ENCODE measurements at regions not wholly inside any gene's neighbourhood (a gene's known extent, or its start where the extent isn't known, plus 50 kb on each side); places are given as distances from the start of the nearest gene placed in this dataset.

DNA sequence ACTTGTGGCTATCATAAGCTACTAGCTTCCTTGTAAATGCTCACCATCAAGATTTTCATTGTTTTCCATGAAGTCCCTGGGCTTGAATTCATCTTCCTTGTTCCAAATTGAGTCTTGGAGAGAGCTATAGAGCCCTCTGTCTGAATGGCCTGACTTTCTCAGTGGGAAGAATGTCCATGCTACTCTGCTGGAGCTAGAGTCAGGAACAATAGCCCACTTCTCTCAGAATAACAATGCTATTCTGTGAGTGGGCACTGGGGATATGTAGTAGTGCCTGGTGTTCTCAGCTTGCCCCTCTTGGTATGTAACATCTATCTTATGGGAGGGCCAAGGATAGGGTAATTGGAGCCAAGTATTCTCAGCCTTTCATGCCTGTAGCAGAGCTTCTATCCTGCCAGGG is 127.6 kb upstream of the TRHDE start:
- POLR2A ChIA-PET = no interaction called here
- TF ChIP-seq CTCF (IDR thresholded peaks at IDR 0.05) = no peak
- Mint-ChIP-seq H3K27me3 (no peaks in the 10 kb centered on the region), H3K27ac (no peak overlapping the region), H3K4me1 (ENCODE audit: low read depth) (no peaks in the 10 kb centered on the region), H3K4me3 (no peak overlapping the region), H3K9me3 (no peaks in the 10 kb centered on the region), H3K36me3 (ENCODE audit: low read depth) (no peaks in the 10 kb centered on the region)
- intact Hi-C loops (cut with micrococcal nuclease) = no loop called here
- CTCF ChIA-PET = no interaction called here
- no peak for DNase-seq
- ATAC-seq = no peak

GRCh38 chr12:72146495-72146894 is 125.7 kb upstream of the TRHDE start:
- Mint-ChIP-seq H3K4me3 (no peak overlapping the region), H3K36me3 (ENCODE audit: low read depth) (no peaks in the 10 kb centered on the region), H3K27me3 (no peaks in the 10 kb centered on the region), H3K27ac (no peak overlapping the region), H3K9me3 (no peaks in the 10 kb centered on the region), H3K4me1 (ENCODE audit: low read depth) (no peaks in the 10 kb centered on the region)
- DNase-seq (no peak), ATAC-seq (no peak)
- no peak for TF ChIP-seq CTCF (IDR thresholded peaks at IDR 0.05)
- intact Hi-C loops (cut with micrococcal nuclease) = no loop called here
- ChIA-PET CTCF (no interaction called here), POLR2A (no interaction called here)

GRCh38 chr12:72148709-72149108 is 123.5 kb upstream of the TRHDE start:
- ChIA-PET CTCF (no interaction called here), POLR2A (no interaction called here)
- no peak for TF ChIP-seq CTCF (IDR thresholded peaks at IDR 0.05)
- Mint-ChIP-seq H3K9me3 (no peaks in the 10 kb centered on the region), H3K4me3 (no peak overlapping the region), H3K4me1 (ENCODE audit: low read depth) (no peaks in the 10 kb centered on the region), H3K36me3 (ENCODE audit: low read depth) (no peaks in the 10 kb centered on the region), H3K27me3 (no peaks in the 10 kb centered on the region), H3K27ac (no peak overlapping the region)
- intact Hi-C loops (cut with micrococcal nuclease) = no loop called here
- no peak for DNase-seq
- ATAC-seq = no peak

GRCh38 chr12:72162875-72163274 is 109.3 kb upstream of the TRHDE start:
- ATAC-seq (no peak), DNase-seq (no peak)
- no peak for TF ChIP-seq CTCF (IDR thresholded peaks at IDR 0.05)
- Mint-ChIP-seq H3K27me3 (no peaks in the 10 kb centered on the region), H3K27ac (no peak overlapping the region), H3K36me3 (ENCODE audit: low read depth) (no peaks in the 10 kb centered on the region), H3K4me1 (ENCODE audit: low read depth) (no peaks in the 10 kb centered on the region), H3K9me3 (no peaks in the 10 kb centered on the region), H3K4me3 (no peak overlapping the region)
- POLR2A ChIA-PET = no interaction called here
- intact Hi-C loops (cut with micrococcal nuclease) = no loop called here
- CTCF ChIA-PET = no interaction called here

GRCh38 chr12:72168851-72169250 is 103.3 kb upstream of the TRHDE start:
- CTCF ChIA-PET = interaction anchor here (1.3 kb wide), 1 partner anchor 22 kb away, joined by 3 read pairs; no protein-coding TSS in a partner anchor

More at GRCh38 chr12:72168851-72169250, 103.3 kb upstream of the TRHDE start:
- Mint-ChIP-seq H3K4me3 (no peak overlapping the region), H3K36me3 (ENCODE audit: low read depth) (no peaks in the 10 kb centered on the region), H3K27me3 (no peaks in the 10 kb centered on the region), H3K9me3 (no peaks in the 10 kb centered on the region), H3K4me1 (ENCODE audit: low read depth) (no peaks in the 10 kb centered on the region), H3K27ac (no peak overlapping the region)
- DNase-seq = no peak
- POLR2A ChIA-PET = interaction anchor here (0.7 kb wide), 1 partner anchor 150 kb away, joined by 5 read pairs; no protein-coding TSS in a partner anchor
- intact Hi-C loops (cut with micrococcal nuclease) = no loop called here
- no peak for ATAC-seq
- TF ChIP-seq CTCF (IDR thresholded peaks at IDR 0.05) = no peak
